H1 (cell line): ENCODE measurements at regions not wholly inside any gene's neighbourhood (a gene's known extent, or its start where the extent isn't known, plus 50 kb on each side); places are given as distances from the start of the nearest gene placed in this dataset.

Experiments
- CTCF ChIA-PET: fragments of 300-600 bp; sonication (Branson Sonifier 250); formaldehyde crosslinking; loops from one replicate; lab custom pipeline; 2021; ENCODE audit not compliant: partially characterized antibody; lab: Charles Lee
- POLR2A ChIA-PET: fragments of 300-600 bp; sonication (Branson Sonifier 250); formaldehyde crosslinking; loops from one replicate; lab custom pipeline; 2021; ENCODE audit warnings: inconsistent platforms; ENCODE audit not compliant: partially characterized antibody; lab: Charles Lee
- DNase-seq, 2 experiments: peaks; one replicate each; pipeline versions ENCODE4 v3.0.0 to v3.0.0-alpha.2; 2010 to 2022; ENCODE audit warnings: low spot score in 2 of 2, low read depth in 1 of 2, mixed read lengths in 1 of 2
- FAIRE-seq: peaks from 2 replicates; lab custom pipeline; 2011; peaks lifted over from hg19 to GRCh38; lab: Jason Lieb, UNC
- H2AFZ ChIP-seq: 2 replicates; pipeline ENCODE4 v1.8.1; 2012; ENCODE audit warnings: low read length, inconsistent platforms
- H2AK5ac ChIP-seq: 2 replicates; pipeline ENCODE4 v1.6.1; 2013; ENCODE audit warnings: low read depth, low read length
- H2BK120ac ChIP-seq: replicated peaks from 2 replicates; pipeline ENCODE3; 2013; ENCODE audit warnings: low read depth, low read length, inconsistent platforms
- H2BK12ac ChIP-seq: 2 replicates; pipeline ENCODE4 v1.6.1; 2013; ENCODE audit warnings: low read depth, low read length
- H2BK15ac ChIP-seq: 2 replicates; pipeline ENCODE4 v1.6.1; 2013; ENCODE audit warnings: low read length
- H2BK20ac ChIP-seq: 2 replicates; pipeline ENCODE4 v1.6.1; 2013; ENCODE audit warnings: low read length
- H2BK5ac ChIP-seq: 2 replicates; pipeline ENCODE4 v1.6.1; 2013; ENCODE audit warnings: low read depth, low read length
- H3K14ac ChIP-seq: 2 replicates; pipeline ENCODE4 v1.6.1; 2013; ENCODE audit warnings: inconsistent platforms; ENCODE audit not compliant: insufficient read length
- H3K18ac ChIP-seq: 2 replicates; pipeline ENCODE4 v1.6.1; 2013; ENCODE audit warnings: low read length; ENCODE audit errors: extremely low read depth
- H3K23ac ChIP-seq: 2 replicates; pipeline ENCODE4 v1.6.1; 2013; ENCODE audit warnings: inconsistent platforms; ENCODE audit not compliant: insufficient read length
- H3K23me2 ChIP-seq: 2 replicates; pipeline ENCODE4 v1.6.1; 2013; ENCODE audit warnings: low read depth, low read length
- H3K27ac ChIP-seq: 2 replicates; pipeline ENCODE4 v1.6.1; 2011; ENCODE audit warnings: low read depth, low read length, inconsistent platforms
- H3K27me3 ChIP-seq, 4 experiments: replicated peaks in 1 of 4; 1 replicate in 1 of 4; 2 replicates in 3 of 4; pipeline versions ENCODE4 v1.6.1 to v1.8.1; 2011 to 2013; ENCODE audit warnings: low read length in 3 of 4, mild to moderate bottlenecking in 3 of 4, inconsistent platforms in 2 of 4, mixed read lengths in 2 of 4, moderate library complexity in 1 of 4; ENCODE audit not compliant: control insufficient read depth in 3 of 4, insufficient read depth in 3 of 4; ENCODE audit errors: extremely low read depth in 1 of 4
- H3K36me3 ChIP-seq, 4 experiments: 2 replicates each; pipeline versions ENCODE4 v1.6.1 to v1.8.1; 2011 to 2013; ENCODE audit warnings: mild to moderate bottlenecking in 4 of 4, low read length in 3 of 4, moderate library complexity in 2 of 4, control low read depth in 1 of 4, inconsistent platforms in 1 of 4; ENCODE audit not compliant: insufficient read depth in 4 of 4, control insufficient read depth in 2 of 4
- H3K4ac ChIP-seq: replicated peaks from 2 replicates; pipeline ENCODE3; 2013; ENCODE audit warnings: low read length, low read depth, mixed read lengths, inconsistent platforms; ENCODE audit not compliant: insufficient read length
- H3K4me1 ChIP-seq, 4 experiments: replicated peaks in 1 of 4; 1 replicate in 1 of 4; 2 replicates in 3 of 4; pipeline versions ENCODE4 v1.6.1 to v1.8.1; 2011 to 2013; ENCODE audit warnings: low read length in 3 of 4, inconsistent platforms in 2 of 4, mixed read lengths in 1 of 4; ENCODE audit not compliant: insufficient read depth in 4 of 4, control insufficient read depth in 3 of 4
- H3K4me2 ChIP-seq, 2 experiments: 2 replicates each; pipeline versions ENCODE4 v1.6.1 to v1.8.1; 2011 to 2013; ENCODE audit warnings: low read depth in 2 of 2, low read length in 2 of 2, control low read depth in 1 of 2, inconsistent platforms in 1 of 2, mild to moderate bottlenecking in 1 of 2; ENCODE audit not compliant: insufficient read depth in 1 of 2
- H3K4me3 ChIP-seq, 4 experiments: fragments of 200-600, 300-600 bp in 1 of 4; sonication (generic), shearing (Covaris generic), sonication (Bioruptor Twin) in 1 of 4; 2 replicates each; pipeline versions ENCODE4 v1.5.1 to v1.8.1; 2011 to 2016; ENCODE audit warnings: low read length in 4 of 4, low read depth in 3 of 4, control low read depth in 2 of 4, inconsistent platforms in 2 of 4, mild to moderate bottlenecking in 2 of 4, mixed read lengths in 1 of 4, moderate library complexity in 1 of 4; ENCODE audit not compliant: insufficient read depth in 2 of 4; ENCODE audit errors: extremely low read depth in 1 of 4
- H3K56ac ChIP-seq: replicated peaks from 2 replicates; pipeline ENCODE3; 2013; ENCODE audit warnings: low read depth, mild to moderate bottlenecking, mixed read lengths, low read length, inconsistent platforms; ENCODE audit not compliant: insufficient read length
- H3K79me1 ChIP-seq: 2 replicates; pipeline ENCODE4 v1.6.1; 2013; ENCODE audit warnings: low read depth, low read length, control low read depth
- H3K79me2 ChIP-seq, 2 experiments: 2 replicates each; pipeline versions ENCODE4 v1.6.1 to v1.8.1; 2012 to 2013; ENCODE audit warnings: low read length in 2 of 2, mild to moderate bottlenecking in 2 of 2, inconsistent platforms in 1 of 2; ENCODE audit not compliant: insufficient read depth in 2 of 2, control insufficient read depth in 1 of 2
- H3K9ac ChIP-seq, 4 experiments: replicated peaks in 1 of 4; 1 replicate in 1 of 4; 2 replicates in 3 of 4; pipeline versions ENCODE4 v1.6.1 to v1.8.1; 2011 to 2013; ENCODE audit warnings: low read depth in 3 of 4, low read length in 3 of 4, control low read depth in 2 of 4, mild to moderate bottlenecking in 2 of 4, moderate library complexity in 2 of 4, inconsistent platforms in 1 of 4; ENCODE audit errors: extremely low read depth in 1 of 4
- H3K9me3 ChIP-seq, 2 experiments: 2 replicates each; pipeline versions ENCODE4 v1.6.1 to v1.8.1; 2012 to 2013; ENCODE audit warnings: mild to moderate bottlenecking in 2 of 2, moderate library complexity in 2 of 2, control low read depth in 1 of 2, inconsistent platforms in 1 of 2, low read depth in 1 of 2, low read length in 1 of 2, mixed read lengths in 1 of 2; ENCODE audit not compliant: insufficient read depth in 2 of 2
- H4K20me1 ChIP-seq, 2 experiments: replicated peaks in 1 of 2; 2 replicates each; pipeline versions ENCODE3 to v1.8.1; 2011 to 2013; ENCODE audit warnings: inconsistent platforms in 2 of 2, low read length in 2 of 2, mild to moderate bottlenecking in 1 of 2; ENCODE audit not compliant: insufficient read depth in 2 of 2, control insufficient read depth in 1 of 2
- H4K5ac ChIP-seq: 2 replicates; pipeline ENCODE4 v1.6.1; 2013; ENCODE audit warnings: low read length, low read depth, mixed read lengths, inconsistent platforms; ENCODE audit not compliant: insufficient read length
- H4K8ac ChIP-seq: 2 replicates; pipeline ENCODE4 v1.8.0; 2013; ENCODE audit warnings: mild to moderate bottlenecking, moderate library complexity, low read length, inconsistent platforms; ENCODE audit not compliant: insufficient read depth; ENCODE audit errors: extremely low read depth
- H4K91ac ChIP-seq: replicated peaks from 2 replicates; pipeline ENCODE3; 2013; ENCODE audit warnings: low read length, mixed read lengths, inconsistent platforms; ENCODE audit not compliant: insufficient read length
- ASH2L ChIP-seq: fragments of 200-600, 300-600 bp; sonication (generic); IDR thresholded peaks from one replicate; pipeline ENCODE4 v1.7.1; 2017; ENCODE audit warnings: low read length
- ATF3 ChIP-seq: IDR thresholded peaks from 2 replicates; pipeline ENCODE4 v1.6.1; 2011; ENCODE audit warnings: low read depth, mild to moderate bottlenecking, low read length; ENCODE audit not compliant: insufficient read depth
- BACH1 ChIP-seq: IDR thresholded peaks from 2 replicates; pipeline ENCODE4 v1.6.1; 2012; ENCODE audit warnings: low read length, improper control_type of control experiment
- BRCA1 ChIP-seq: IDR thresholded peaks from 2 replicates; pipeline ENCODE4 v1.6.1; 2012; ENCODE audit warnings: low read depth, low read length, improper control_type of control experiment
- EGR1 ChIP-seq: IDR thresholded peaks from 2 replicates; pipeline ENCODE4 v1.6.1; 2011; ENCODE audit warnings: low read depth, low read length, borderline replicate concordance
- EP300 ChIP-seq, 2 experiments: IDR thresholded peaks; 1 replicate in 1 of 2; 2 replicates in 1 of 2; pipeline ENCODE4 v1.6.1; 2011 to 2012; ENCODE audit warnings: low read depth in 2 of 2, low read length in 2 of 2, mild to moderate bottlenecking in 2 of 2, borderline replicate concordance in 1 of 2, inconsistent platforms in 1 of 2, moderate library complexity in 1 of 2
- EZH2 ChIP-seq: fragments of 200-600 bp; sonication (generic); IDR thresholded peaks from 2 replicates; pipeline ENCODE4 v1.7.1; 2012; ENCODE audit warnings: low read depth, mild to moderate bottlenecking, moderate library complexity, low read length, inconsistent platforms; ENCODE audit not compliant: severe bottlenecking
- HDAC6 ChIP-seq: IDR thresholded peaks from one replicate; pipeline ENCODE4 v1.7.1; 2012; ENCODE audit warnings: low read depth, mild to moderate bottlenecking, inconsistent platforms, low read length, moderate library complexity
- KDM5A ChIP-seq: fragments of 200-600 bp; IDR thresholded peaks from 2 replicates; pipeline ENCODE4 v1.7.1; 2012; ENCODE audit warnings: mild to moderate bottlenecking, low read length, inconsistent platforms, mixed read lengths
- NANOG ChIP-seq: IDR thresholded peaks from 2 replicates; pipeline ENCODE4 v1.6.1; 2011; ENCODE audit warnings: low read length, low read depth, mild to moderate bottlenecking, inconsistent platforms; ENCODE audit not compliant: insufficient read depth, poor library complexity, severe bottlenecking
- NRF1 ChIP-seq: IDR thresholded peaks from 2 replicates; pipeline ENCODE4 v1.6.1; 2011; ENCODE audit warnings: mild to moderate bottlenecking, low read depth, low read length, improper control_type of control experiment
- SAP30 ChIP-seq: fragments of 300-600 bp; sonication (generic); IDR thresholded peaks from 2 replicates; pipeline ENCODE4 v1.7.1; 2012; ENCODE audit warnings: low read length, moderate library complexity, mild to moderate bottlenecking, inconsistent platforms; ENCODE audit not compliant: insufficient read depth, insufficient replicate concordance
- SIX5 ChIP-seq: IDR thresholded peaks from 2 replicates; pipeline ENCODE4 v1.6.1; 2011; ENCODE audit warnings: mild to moderate bottlenecking, low read depth, low read length
- TAF1 ChIP-seq: IDR thresholded peaks from 2 replicates; pipeline ENCODE4 v1.6.1; 2011; ENCODE audit warnings: mild to moderate bottlenecking, low read depth, low read length
- TEAD4 ChIP-seq: IDR thresholded peaks from 2 replicates; pipeline ENCODE4 v1.6.1; 2012; ENCODE audit warnings: low read depth, low read length, inconsistent platforms, mixed read lengths
- WGBS, 2 experiments: shearing (Covaris generic) in 1 of 2; methylation state at CpG; one replicate each; pipeline versions ENCODE4 v1.1.6 to v1.1.7; 2013 to 2015; ENCODE audit warnings: low lambda C conversion rate in 2 of 2, mixed read lengths in 2 of 2, inconsistent platforms in 1 of 2, low coverage in 1 of 2, missing lambda C conversion rate in 1 of 2; ENCODE audit not compliant: insufficient replicate concordance in 2 of 2, insufficient coverage in 1 of 2, insufficient read length in 1 of 2; ENCODE audit errors: extremely low coverage in 1 of 2, missing lambda C conversion rate in 1 of 2; 5-methylcytosine and 5-hydroxymethylcytosine counted together

- H3K4me3 ChIP-seq: no peak overlapping the region
- no peaks in the 10 kb centered on the region for H3K9me3 ChIP-seq
- H4K91ac ChIP-seq: no peak overlapping the region
- FAIRE-seq (no peak), DNase-seq (no peak)
- no peak overlapping the region for H2BK5ac ChIP-seq
- no peak overlapping the region for H2BK120ac ChIP-seq
- no peaks in the 10 kb centered on the region for H3K79me1 ChIP-seq
- ChIA-PET CTCF (interaction anchor here (1.9 to 2.5 kb wide), 2 partner anchors 8 to 41 kb away, joined by 4 to 9 read pairs; no protein-coding TSS in a partner anchor), POLR2A (no interaction called here)
- H3K4me1 ChIP-seq: peaks cover 0 to 14% (median 1%) of the 10 kb centered on the region in 4 experiments; a peak in 2 of 7 replicates
- H3K4me2 ChIP-seq: no peak overlapping the region
- no peak overlapping the region for H3K14ac ChIP-seq
- H3K27ac ChIP-seq: no peak overlapping the region
- TF ChIP-seq EGR1 (no peak), KDM5A (no peak), EZH2 (no peak), SAP30 (no peak), SIX5 (no peak), ATF3 (no peak), EP300 (IDR thresholded peaks at IDR 0.05; ENCODE audit: borderline replicate concordance in 1 of 2, low read depth in 2 of 2, low read length in 2 of 2) (no peak), ASH2L (no peak), NANOG (no peak), TEAD4 (no peak), TAF1 (no peak), HDAC6 (no peak), NRF1 (no peak), BACH1 (no peak), BRCA1 (no peak)
- H2BK20ac ChIP-seq: no peak overlapping the region
- no peak overlapping the region for H3K9ac ChIP-seq
- H3K23me2 ChIP-seq: no peaks in the 10 kb centered on the region
- no peak overlapping the region for H4K5ac ChIP-seq
- H3K56ac ChIP-seq: no peak overlapping the region
- H3K18ac ChIP-seq: no peak overlapping the region
- H4K8ac ChIP-seq: no peak overlapping the region
- no peaks in the 10 kb centered on the region for H3K79me2 ChIP-seq
- H2BK12ac ChIP-seq: no peak overlapping the region
- no peak overlapping the region for H3K4ac ChIP-seq
- H3K36me3 ChIP-seq: no peaks in the 10 kb centered on the region
- H3K27me3 ChIP-seq: no peaks in the 10 kb centered on the region
- no peak overlapping the region for H3K23ac ChIP-seq
- WGBS, 2 experiments: 84% methylated on average over 3 of the region's 3 CpGs; no CpG with 5 or more reads in 1 of the 2 experiments
- H4K20me1 ChIP-seq: no peaks in the 10 kb centered on the region
- no peak overlapping the region for H2AFZ ChIP-seq
- no peak overlapping the region for H2BK15ac ChIP-seq
- H2AK5ac ChIP-seq: no peak overlapping the region
Measured at GRCh38 chr2:156704132-156704531, 268.0 kb downstream of the GPD2 start.
